OCI-LY3 (cell line): ENCODE measurements at regions not wholly inside any gene's neighbourhood (a gene's known extent, or its start where the extent isn't known, plus 50 kb on each side); places are given as distances from the start of the nearest gene placed in this dataset.

Source experiments
- CTCF ChIP-seq: fragments of 200-600, 300-600 bp; sonication (generic); IDR thresholded peaks from 2 replicates; pipeline ENCODE4 v1.5.1; 2014; ENCODE audit warnings: antibody characterized with exemption, low read length, low read depth
- EZH2phosphoT487 ChIP-seq: fragments of 200-600 bp; shearing (Covaris generic); IDR thresholded peaks from 2 replicates; pipeline ENCODE4 v1.6.1; 2018; ENCODE audit warnings: antibody characterized with exemption, mixed run types, low read depth

- TF ChIP-seq EZH2phosphoT487 (no peak), CTCF (no peak)
Observed at GRCh38 chr5:166570865-166571264, 1720.6 kb upstream of the WWC1 start.
